HT-29 (cell line): ENCODE measurements at regions not wholly inside any gene's neighbourhood (a gene's known extent, or its start where the extent isn't known, plus 50 kb on each side); places are given as distances from the start of the nearest gene placed in this dataset.

Source experiments
- DNase-seq: peaks from one replicate; pipeline ENCODE4 v3.0.0-alpha.2; 2015; ENCODE audit warnings: low spot score

GRCh38 chr7:94228678-94229077, 166.0 kb upstream of the COL1A2 start:
- no peak for DNase-seq

- DNase-seq = no peak
These were observed 163.4 kb upstream of the COL1A2 start for GRCh38 chr7:94231305-94231704.

- DNase-seq = no peak
These were observed 157.7 kb upstream of the COL1A2 start for GRCh38 chr7:94236960-94237359.

GRCh38 chr7:94237417-94237816, 157.3 kb upstream of the COL1A2 start:
- no peak for DNase-seq

- DNase-seq = no peak
These were observed 154.9 kb upstream of the COL1A2 start for GRCh38 chr7:94239661-94240234.

- no peak for DNase-seq
These were observed 153.8 kb upstream of the COL1A2 start for GRCh38 chr7:94240902-94241301.

- DNase-seq = no peak
These were observed 153.2 kb upstream of the COL1A2 start for GRCh38 chr7:94241402-94241925.

- no peak for DNase-seq
These were observed 151.5 kb upstream of the COL1A2 start for GRCh38 chr7:94243066-94243711.

- DNase-seq = no peak
These were observed 149.9 kb upstream of the COL1A2 start for GRCh38 chr7:94244760-94245159.

- DNase-seq = no peak
These were observed 149.2 kb upstream of the COL1A2 start for GRCh38 chr7:94245500-94245899.

- no peak for DNase-seq
These were observed 146.7 kb upstream of the COL1A2 start for GRCh38 chr7:94247970-94248369.

- DNase-seq = no peak
These were observed 145.1 kb upstream of the COL1A2 start for GRCh38 chr7:94249631-94250030.

- DNase-seq = no peak
These were observed 144.6 kb upstream of the COL1A2 start for GRCh38 chr7:94250124-94250523.

- peak; percentile 23 for DNase-seq
These were observed 143.7 kb upstream of the COL1A2 start for GRCh38 chr7:94250987-94251386.

GRCh38 chr7:94252124-94252523, 142.6 kb upstream of the COL1A2 start:
- DNase-seq = no peak

- no peak for DNase-seq
These were observed 141.7 kb upstream of the COL1A2 start for GRCh38 chr7:94252971-94253370.

- no peak for DNase-seq
These were observed 141.0 kb upstream of the COL1A2 start for GRCh38 chr7:94253686-94254085.

- no peak for DNase-seq
These were observed 136.0 kb upstream of the COL1A2 start for GRCh38 chr7:94258418-94259300.

GRCh38 chr7:94261067-94261466, 133.6 kb upstream of the COL1A2 start:
- no peak for DNase-seq

- DNase-seq = no peak
These were observed 129.9 kb upstream of the COL1A2 start for GRCh38 chr7:94264756-94265155.

GRCh38 chr7:94265456-94265855, 129.2 kb upstream of the COL1A2 start:
- DNase-seq = no peak

GRCh38 chr7:94266238-94266644, 128.5 kb upstream of the COL1A2 start:
- no peak for DNase-seq

GRCh38 chr7:94270772-94271171, 123.9 kb upstream of the COL1A2 start:
- DNase-seq = no peak
